ENCODE measurements at regions not wholly inside any gene's neighbourhood (a gene's known extent, or its start where the extent isn't known, plus 50 kb on each side); places are given as distances from the start of the nearest gene placed in this dataset.

- DNase-seq (ENCODE audit: low read depth in 6 of 9, low spot score in 9 of 9) = no peak
- Histone ChIP-seq H3K27ac (ENCODE audit: low read depth in 1 of 2, low read length in 1 of 2) (no peak overlapping the region), H3K9me3 (ENCODE audit: control insufficient read depth in 2 of 2, insufficient read depth in 1 of 2, low read length in 1 of 2) (no peaks in the 10 kb centered on the region), H3K4me1 (ENCODE audit: control insufficient read depth in 2 of 2, insufficient read depth in 2 of 2, low read length in 2 of 2) (no peaks in the 10 kb centered on the region), H3K36me3 (ENCODE audit: control insufficient read depth in 2 of 2, insufficient read depth in 2 of 2, low read length in 1 of 2) (no peaks in the 10 kb centered on the region), H3K4me3 (ENCODE audit: low read length in 2 of 2) (no peak overlapping the region), H3K27me3 (ENCODE audit: control insufficient read depth in 2 of 2, insufficient read depth in 1 of 2, low read length in 1 of 2) (no peaks in the 10 kb centered on the region)
- 96% methylated on average over 1 of the region's 1 CpG for WGBS
These were observed 140.6 kb upstream of the STARD13 start for GRCh38 chr13:33426131-33426530.

- Histone ChIP-seq H3K9me3 (ENCODE audit: control insufficient read depth in 2 of 2, insufficient read depth in 1 of 2, low read length in 1 of 2) (no peaks in the 10 kb centered on the region), H3K4me1 (ENCODE audit: control insufficient read depth in 2 of 2, insufficient read depth in 2 of 2, low read length in 2 of 2) (no peaks in the 10 kb centered on the region), H3K36me3 (ENCODE audit: control insufficient read depth in 2 of 2, insufficient read depth in 2 of 2, low read length in 1 of 2) (no peaks in the 10 kb centered on the region), H3K27me3 (ENCODE audit: control insufficient read depth in 2 of 2, insufficient read depth in 1 of 2, low read length in 1 of 2) (no peaks in the 10 kb centered on the region), H3K27ac (ENCODE audit: low read depth in 1 of 2, low read length in 1 of 2) (no peak overlapping the region), H3K4me3 (ENCODE audit: low read length in 2 of 2) (no peak overlapping the region)
- 90% methylated on average over 6 of the region's 6 CpGs for WGBS
- DNase-seq (ENCODE audit: low read depth in 6 of 9, low spot score in 9 of 9) = no peak
These were observed 147.8 kb upstream of the STARD13 start for GRCh38 chr13:33433316-33433715.

GRCh38 chr13:33434676-33435075 lies 149.1 kb upstream of the STARD13 start:
- 67% methylated on average over 2 of the region's 2 CpGs for WGBS
- Histone ChIP-seq H3K9me3 (ENCODE audit: control insufficient read depth in 2 of 2, insufficient read depth in 1 of 2, low read length in 1 of 2) (no peaks in the 10 kb centered on the region), H3K4me1 (ENCODE audit: control insufficient read depth in 2 of 2, insufficient read depth in 2 of 2, low read length in 2 of 2) (no peaks in the 10 kb centered on the region), H3K27ac (ENCODE audit: low read depth in 1 of 2, low read length in 1 of 2) (no peak overlapping the region), H3K36me3 (ENCODE audit: control insufficient read depth in 2 of 2, insufficient read depth in 2 of 2, low read length in 1 of 2) (no peaks in the 10 kb centered on the region), H3K27me3 (ENCODE audit: control insufficient read depth in 2 of 2, insufficient read depth in 1 of 2, low read length in 1 of 2) (no peaks in the 10 kb centered on the region), H3K4me3 (ENCODE audit: low read length in 2 of 2) (no peak overlapping the region)
- DNase-seq (ENCODE audit: low read depth in 6 of 9, low spot score in 9 of 9) = no peak

- Histone ChIP-seq H3K4me3 (ENCODE audit: low read length in 2 of 2) (no peak overlapping the region), H3K9me3 (ENCODE audit: control insufficient read depth in 2 of 2, insufficient read depth in 1 of 2, low read length in 1 of 2) (no peaks in the 10 kb centered on the region), H3K4me1 (ENCODE audit: control insufficient read depth in 2 of 2, insufficient read depth in 2 of 2, low read length in 2 of 2) (no peaks in the 10 kb centered on the region), H3K27me3 (ENCODE audit: control insufficient read depth in 2 of 2, insufficient read depth in 1 of 2, low read length in 1 of 2) (no peaks in the 10 kb centered on the region), H3K36me3 (ENCODE audit: control insufficient read depth in 2 of 2, insufficient read depth in 2 of 2, low read length in 1 of 2) (no peaks in the 10 kb centered on the region), H3K27ac (ENCODE audit: low read depth in 1 of 2, low read length in 1 of 2) (no peak overlapping the region)
- no peak for DNase-seq (ENCODE audit: low read depth in 6 of 9, low spot score in 9 of 9)
- 74% methylated on average over 2 of the region's 2 CpGs for WGBS
These were observed 149.7 kb upstream of the STARD13 start for GRCh38 chr13:33435207-33435606.

GRCh38 chr13:33438918-33439317 lies 153.4 kb upstream of the STARD13 start:
- no peaks in the 10 kb centered on the region for H3K4me1 ChIP-seq (ENCODE audit: control insufficient read depth in 2 of 2, insufficient read depth in 2 of 2, low read length in 2 of 2)
- 96% methylated on average over 2 of the region's 2 CpGs for WGBS
- H3K9me3 ChIP-seq (ENCODE audit: control insufficient read depth in 2 of 2, insufficient read depth in 1 of 2, low read length in 1 of 2) = no peaks in the 10 kb centered on the region
- no peak overlapping the region for H3K27ac ChIP-seq (ENCODE audit: low read depth in 1 of 2, low read length in 1 of 2)
- no peaks in the 10 kb centered on the region for H3K36me3 ChIP-seq (ENCODE audit: control insufficient read depth in 2 of 2, insufficient read depth in 2 of 2, low read length in 1 of 2)
- no peak overlapping the region for H3K4me3 ChIP-seq (ENCODE audit: low read length in 2 of 2)
- DNase-seq (ENCODE audit: low read depth in 6 of 9, low spot score in 9 of 9) = no peak
- no peaks in the 10 kb centered on the region for H3K27me3 ChIP-seq (ENCODE audit: control insufficient read depth in 2 of 2, insufficient read depth in 1 of 2, low read length in 1 of 2)

GRCh38 chr13:33441015-33441414 lies 155.5 kb upstream of the STARD13 start:
- 92% methylated on average over 1 of the region's 1 CpG for WGBS
- H3K27ac ChIP-seq (ENCODE audit: low read depth in 1 of 2, low read length in 1 of 2) = no peak overlapping the region

DNA sequence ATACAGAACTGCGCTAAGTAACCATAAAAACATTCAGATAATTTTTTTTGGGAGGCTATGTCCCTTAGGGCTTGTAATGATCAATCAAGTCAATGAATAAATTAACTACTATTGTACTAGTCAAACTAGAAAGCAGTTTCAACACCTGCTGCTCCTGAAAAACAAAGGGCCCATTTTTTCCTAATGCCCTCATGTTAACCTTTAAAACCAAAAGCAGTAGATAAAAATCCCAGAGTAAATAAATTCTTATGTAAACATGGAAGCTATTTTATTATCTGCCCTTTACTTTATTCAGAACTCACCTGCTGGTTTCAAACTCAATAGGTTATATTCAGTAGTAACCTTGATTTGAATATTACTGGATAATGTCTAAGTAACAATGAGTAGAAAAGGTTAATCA lies 159.5 kb upstream of the STARD13 start:
- H3K9me3 ChIP-seq (ENCODE audit: control insufficient read depth in 2 of 2, insufficient read depth in 1 of 2, low read length in 1 of 2) = no peaks in the 10 kb centered on the region
- 100% methylated on average over 1 of the region's 1 CpG for WGBS
- DNase-seq (ENCODE audit: low read depth in 6 of 9, low spot score in 9 of 9) = no peak
- H3K36me3 ChIP-seq (ENCODE audit: control insufficient read depth in 2 of 2, insufficient read depth in 2 of 2, low read length in 1 of 2) = no peaks in the 10 kb centered on the region
- no peaks in the 10 kb centered on the region for H3K4me1 ChIP-seq (ENCODE audit: control insufficient read depth in 2 of 2, insufficient read depth in 2 of 2, low read length in 2 of 2)
- no peak overlapping the region for H3K27ac ChIP-seq (ENCODE audit: low read depth in 1 of 2, low read length in 1 of 2)
- no peak overlapping the region for H3K4me3 ChIP-seq (ENCODE audit: low read length in 2 of 2)
- no peaks in the 10 kb centered on the region for H3K27me3 ChIP-seq (ENCODE audit: control insufficient read depth in 2 of 2, insufficient read depth in 1 of 2, low read length in 1 of 2)

More at GRCh38 chr13:33441015-33441414, 155.5 kb upstream of the STARD13 start:
- H3K27me3 ChIP-seq (ENCODE audit: control insufficient read depth in 2 of 2, insufficient read depth in 1 of 2, low read length in 1 of 2) = no peaks in the 10 kb centered on the region
- no peak for DNase-seq (ENCODE audit: low read depth in 6 of 9, low spot score in 9 of 9)
- H3K4me3 ChIP-seq (ENCODE audit: low read length in 2 of 2) = no peak overlapping the region
- H3K36me3 ChIP-seq (ENCODE audit: control insufficient read depth in 2 of 2, insufficient read depth in 2 of 2, low read length in 1 of 2) = no peaks in the 10 kb centered on the region
- H3K9me3 ChIP-seq (ENCODE audit: control insufficient read depth in 2 of 2, insufficient read depth in 1 of 2, low read length in 1 of 2) = no peaks in the 10 kb centered on the region
- H3K4me1 ChIP-seq (ENCODE audit: control insufficient read depth in 2 of 2, insufficient read depth in 2 of 2, low read length in 2 of 2) = no peaks in the 10 kb centered on the region

- Histone ChIP-seq H3K4me1 (ENCODE audit: control insufficient read depth in 2 of 2, insufficient read depth in 2 of 2, low read length in 2 of 2) (no peaks in the 10 kb centered on the region), H3K36me3 (ENCODE audit: control insufficient read depth in 2 of 2, insufficient read depth in 2 of 2, low read length in 1 of 2) (no peaks in the 10 kb centered on the region), H3K9me3 (ENCODE audit: control insufficient read depth in 2 of 2, insufficient read depth in 1 of 2, low read length in 1 of 2) (no peaks in the 10 kb centered on the region), H3K4me3 (ENCODE audit: low read length in 2 of 2) (no peak overlapping the region), H3K27me3 (ENCODE audit: control insufficient read depth in 2 of 2, insufficient read depth in 1 of 2, low read length in 1 of 2) (no peaks in the 10 kb centered on the region), H3K27ac (ENCODE audit: low read depth in 1 of 2, low read length in 1 of 2) (no peak overlapping the region)
- 89% methylated on average over 4 of the region's 4 CpGs for WGBS
- no peak for DNase-seq (ENCODE audit: low read depth in 6 of 9, low spot score in 9 of 9)
These were observed 159.9 kb upstream of the STARD13 start for GRCh38 chr13:33445476-33445875.

DNA sequence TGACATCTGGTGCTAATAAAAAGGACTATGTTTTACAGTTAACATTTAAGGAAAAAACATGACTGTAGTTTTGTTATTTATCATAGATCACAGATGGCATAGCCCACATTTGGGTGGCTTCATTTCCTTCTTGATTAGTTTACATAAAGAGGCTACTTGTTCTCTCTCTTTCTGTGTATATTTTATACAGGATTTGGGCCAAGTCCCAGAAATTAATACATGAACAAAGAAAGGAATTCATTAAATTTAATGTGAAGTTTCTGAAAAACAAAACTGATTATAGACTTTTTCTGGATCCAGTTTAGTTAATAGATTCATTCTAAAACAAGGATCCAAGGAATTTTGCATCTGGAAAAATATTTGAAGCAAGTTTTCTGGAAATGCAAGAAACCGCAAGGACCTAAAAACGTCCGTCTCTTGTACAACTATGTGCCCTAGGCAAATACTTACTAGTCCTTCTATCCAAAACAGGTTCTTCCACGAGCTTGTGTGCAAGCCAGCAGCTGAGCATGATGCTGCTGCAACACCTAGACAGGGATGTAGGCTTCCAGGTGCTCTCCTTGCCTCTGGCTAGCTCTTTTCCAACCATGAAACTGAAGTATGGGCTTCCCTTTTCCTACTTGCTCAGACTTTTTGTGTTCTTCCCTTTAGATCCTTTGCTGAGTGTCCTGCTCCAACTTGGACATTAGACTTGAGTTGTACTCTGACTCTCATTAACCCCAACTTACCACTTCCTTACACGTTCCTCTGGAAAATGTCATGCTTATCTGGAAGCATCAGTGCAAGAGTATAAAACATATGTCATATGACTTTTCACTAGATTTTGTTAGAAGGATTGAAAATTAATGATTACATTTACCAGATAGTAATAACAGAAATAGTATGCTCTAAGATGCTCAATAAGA lies 161.5 kb upstream of the STARD13 start:
- WGBS = 95% methylated on average over 5 of the region's 5 CpGs
- no peaks in the 10 kb centered on the region for H3K27me3 ChIP-seq (ENCODE audit: control insufficient read depth in 2 of 2, insufficient read depth in 1 of 2, low read length in 1 of 2)
- no peak for DNase-seq (ENCODE audit: low read depth in 6 of 9, low spot score in 9 of 9)
- no peaks in the 10 kb centered on the region for H3K36me3 ChIP-seq (ENCODE audit: control insufficient read depth in 2 of 2, insufficient read depth in 2 of 2, low read length in 1 of 2)
- H3K27ac ChIP-seq (ENCODE audit: low read depth in 1 of 2, low read length in 1 of 2) = no peak overlapping the region
- H3K4me3 ChIP-seq (ENCODE audit: low read length in 2 of 2) = no peak overlapping the region
- no peaks in the 10 kb centered on the region for H3K9me3 ChIP-seq (ENCODE audit: control insufficient read depth in 2 of 2, insufficient read depth in 1 of 2, low read length in 1 of 2)
- no peaks in the 10 kb centered on the region for H3K4me1 ChIP-seq (ENCODE audit: control insufficient read depth in 2 of 2, insufficient read depth in 2 of 2, low read length in 2 of 2)

All from thymus (tissue), 11 donors.